Mononuclear cell (primary cell): ENCODE measurements at regions not wholly inside any gene's neighbourhood (a gene's known extent, or its start where the extent isn't known, plus 50 kb on each side); places are given as distances from the start of the nearest gene placed in this dataset.

Experiments
- H3K27me3 ChIP-seq: 2 replicates; pipeline ENCODE4 v1.6.0; 2011; ENCODE audit warnings: low read length, control low read depth; ENCODE audit not compliant: insufficient read depth
- H3K4me1 ChIP-seq: 2 replicates; pipeline ENCODE4 v1.5.1; 2011; ENCODE audit warnings: mild to moderate bottlenecking, low read length, control low read depth; ENCODE audit not compliant: insufficient read depth
- H3K4me3 ChIP-seq: 2 replicates; pipeline ENCODE4 v1.5.1; 2011; ENCODE audit warnings: mild to moderate bottlenecking, low read length, moderate library complexity
- H3K9me3 ChIP-seq: 2 replicates; pipeline ENCODE4 v1.5.1; 2011; ENCODE audit warnings: low read depth, mild to moderate bottlenecking, control low read depth, low read length

- Histone ChIP-seq H3K9me3 (no peaks in the 10 kb centered on the region), H3K4me3 (no peak overlapping the region), H3K27me3 (peaks cover 56% of the 10 kb centered on the region), H3K4me1 (no peaks in the 10 kb centered on the region)
Observed at GRCh38 chr6:166009385-166010031, 158.1 kb downstream of the TBXT start.

DNA sequence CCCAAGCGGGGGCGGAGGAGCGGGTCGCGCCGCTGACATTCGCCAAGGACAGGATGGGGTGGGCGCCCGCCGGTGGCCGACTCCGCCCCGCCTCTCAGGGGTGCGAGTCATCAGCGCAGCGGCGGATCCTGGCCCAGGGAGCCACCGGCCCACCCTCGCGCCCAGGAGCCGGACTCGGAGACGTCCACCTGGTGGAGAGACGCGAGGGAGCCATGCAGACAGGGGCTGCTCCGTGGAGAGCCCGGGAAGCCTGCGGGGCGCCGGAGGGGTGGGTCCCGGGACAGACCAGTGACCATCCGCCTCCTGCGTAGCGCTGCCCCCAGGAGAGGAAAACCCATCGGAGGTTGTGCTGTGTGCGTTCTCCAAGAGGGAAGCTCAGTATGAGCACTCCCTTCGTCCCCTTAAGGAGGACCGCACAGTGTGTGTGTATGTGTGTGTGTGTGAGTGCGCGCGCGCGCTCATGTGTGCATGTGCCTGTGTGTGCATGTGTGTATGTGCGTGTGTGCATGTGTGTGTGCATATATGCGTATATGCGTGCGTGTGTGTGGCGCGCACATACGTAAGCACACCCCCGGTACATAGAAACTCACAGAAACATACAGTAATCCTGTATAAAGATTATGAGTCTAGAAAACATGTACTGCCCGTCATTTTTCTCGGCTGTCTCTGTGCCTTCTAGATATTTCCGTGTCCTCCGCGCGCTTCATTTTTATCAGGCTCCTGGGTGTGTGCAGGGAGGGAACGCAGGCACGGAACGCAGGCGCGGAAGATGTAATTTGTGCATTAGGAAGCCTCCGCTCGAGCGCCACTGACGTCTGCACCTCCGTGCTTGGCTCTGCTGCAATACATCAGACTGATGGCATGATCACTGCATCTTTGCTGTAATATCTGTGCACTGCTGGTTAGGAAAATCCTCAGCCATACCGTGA lies 158.9 kb downstream of the TBXT start:
- peaks cover 57% of the 10 kb centered on the region for H3K27me3 ChIP-seq
- no peak overlapping the region for H3K4me3 ChIP-seq
- no peaks in the 10 kb centered on the region for H3K4me1 ChIP-seq
- H3K9me3 ChIP-seq, result no peaks in the 10 kb centered on the region

- no peaks in the 10 kb centered on the region for H3K9me3 ChIP-seq
- H3K4me3 ChIP-seq, result no peak overlapping the region
- H3K4me1 ChIP-seq, result no peaks in the 10 kb centered on the region
- H3K27me3 ChIP-seq, result peaks cover 57% of the 10 kb centered on the region
Observed at GRCh38 chr6:166007349-166008263, 160.0 kb downstream of the TBXT start.

DNA sequence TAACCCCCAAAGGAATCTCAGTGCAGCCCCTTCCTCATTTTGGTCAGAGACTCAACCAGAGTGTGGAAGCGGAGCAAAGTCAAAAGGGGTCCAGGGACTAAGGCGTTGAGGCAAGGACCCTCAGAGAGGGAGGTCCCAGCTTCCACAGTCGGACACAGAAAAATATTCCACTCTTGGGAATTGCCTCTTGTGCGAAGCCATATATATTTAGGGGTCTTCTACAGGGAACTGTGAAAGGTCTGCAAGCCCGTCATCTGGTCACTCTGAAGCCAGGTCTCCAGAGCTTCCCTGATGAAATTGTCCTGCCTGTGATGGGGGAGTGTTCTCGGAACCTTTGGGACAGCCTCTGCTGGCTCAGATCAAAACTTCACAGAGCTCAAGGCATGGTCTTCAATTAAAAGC lies 160.8 kb downstream of the TBXT start:
- Histone ChIP-seq H3K27me3 (peaks cover 57% of the 10 kb centered on the region), H3K9me3 (no peaks in the 10 kb centered on the region), H3K4me1 (no peaks in the 10 kb centered on the region), H3K4me3 (no peak overlapping the region)

GRCh38 chr6:166005944-166006899 lies 161.4 kb downstream of the TBXT start:
- Histone ChIP-seq H3K27me3 (peaks cover 57% of the 10 kb centered on the region), H3K4me3 (no peak overlapping the region), H3K4me1 (no peaks in the 10 kb centered on the region), H3K9me3 (no peaks in the 10 kb centered on the region)

- Histone ChIP-seq H3K9me3 (no peaks in the 10 kb centered on the region), H3K27me3 (peaks cover 54% of the 10 kb centered on the region), H3K4me1 (no peaks in the 10 kb centered on the region), H3K4me3 (no peak overlapping the region)
Observed at GRCh38 chr6:166005401-166005943, 162.2 kb downstream of the TBXT start.

GRCh38 chr6:166004876-166005275 lies 162.8 kb downstream of the TBXT start:
- Histone ChIP-seq H3K9me3 (no peaks in the 10 kb centered on the region), H3K4me3 (no peak overlapping the region), H3K4me1 (no peaks in the 10 kb centered on the region), H3K27me3 (peaks cover 48% of the 10 kb centered on the region)

DNA sequence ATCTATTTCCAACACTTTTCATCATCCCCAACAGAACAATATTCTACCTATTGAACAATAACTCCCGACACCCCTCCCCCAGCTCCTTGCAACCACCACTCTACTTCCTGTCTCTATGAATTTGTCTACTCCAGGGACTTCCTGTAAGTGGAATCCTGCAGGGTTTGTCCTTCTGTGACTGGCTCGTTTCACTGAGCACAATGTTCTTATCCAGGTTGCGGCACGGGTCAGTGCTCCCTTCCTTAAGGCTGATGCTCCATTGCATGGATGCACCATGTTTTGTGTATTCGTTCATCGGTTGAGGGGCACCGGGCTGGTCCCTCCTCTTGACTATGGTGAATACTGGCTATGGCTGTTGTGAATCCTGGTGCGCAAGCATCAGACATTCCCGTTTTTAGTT lies 163.2 kb downstream of the TBXT start:
- H3K4me3 ChIP-seq, result no peak overlapping the region
- H3K4me1 ChIP-seq, result no peaks in the 10 kb centered on the region
- H3K9me3 ChIP-seq, result no peaks in the 10 kb centered on the region
- H3K27me3 ChIP-seq, result peaks cover 44% of the 10 kb centered on the region

DNA sequence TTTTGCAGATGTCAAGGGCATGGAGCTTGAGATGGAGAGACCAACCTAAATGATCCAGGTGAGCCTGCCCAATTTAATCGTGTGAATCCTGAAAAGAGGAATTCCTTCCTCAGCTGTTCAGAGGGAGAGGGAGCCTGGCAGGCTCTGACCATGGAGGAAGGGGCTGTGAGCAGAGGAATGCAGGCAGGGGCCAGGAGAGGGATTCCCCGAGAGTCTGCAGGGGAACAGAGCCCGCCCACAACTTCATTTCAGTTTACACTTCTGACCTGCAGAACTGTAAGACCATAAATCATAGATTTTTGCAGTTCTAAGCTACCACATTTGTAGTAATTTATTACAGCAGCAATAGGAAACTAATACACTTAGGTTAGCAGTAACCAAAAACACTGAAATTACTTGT lies 164.1 kb downstream of the TBXT start:
- no peaks in the 10 kb centered on the region for H3K9me3 ChIP-seq
- H3K27me3 ChIP-seq, result peaks cover 36% of the 10 kb centered on the region
- H3K4me1 ChIP-seq, result no peaks in the 10 kb centered on the region
- no peak overlapping the region for H3K4me3 ChIP-seq

- Histone ChIP-seq H3K4me1 (no peaks in the 10 kb centered on the region), H3K4me3 (no peak overlapping the region), H3K27me3 (peaks cover 17% of the 10 kb centered on the region), H3K9me3 (no peaks in the 10 kb centered on the region)
Observed at GRCh38 chr6:166001359-166001758, 166.3 kb downstream of the TBXT start.

DNA sequence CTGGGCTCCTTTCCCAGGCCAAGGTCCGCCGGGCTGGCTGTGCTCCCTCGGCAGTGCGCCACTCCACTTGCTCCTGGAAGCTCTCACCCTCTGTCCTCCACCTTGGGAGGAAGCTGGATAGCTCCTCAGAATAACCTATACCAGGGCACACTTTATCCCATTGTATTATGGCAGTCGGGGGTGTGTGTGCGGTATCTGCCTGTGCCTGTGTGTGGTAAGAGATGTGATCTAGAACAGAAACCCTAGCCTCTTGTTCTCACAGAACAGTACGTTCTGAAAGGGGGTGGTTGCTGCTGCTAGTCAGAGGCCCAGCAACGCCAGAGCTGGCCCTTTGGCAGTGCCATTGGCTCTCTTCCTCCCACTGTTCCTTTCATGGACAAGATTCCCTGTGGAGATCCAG lies 168.4 kb downstream of the TBXT start:
- no peaks in the 10 kb centered on the region for H3K27me3 ChIP-seq
- H3K4me1 ChIP-seq, result no peaks in the 10 kb centered on the region
- H3K9me3 ChIP-seq, result no peaks in the 10 kb centered on the region
- H3K4me3 ChIP-seq, result no peak overlapping the region

DNA sequence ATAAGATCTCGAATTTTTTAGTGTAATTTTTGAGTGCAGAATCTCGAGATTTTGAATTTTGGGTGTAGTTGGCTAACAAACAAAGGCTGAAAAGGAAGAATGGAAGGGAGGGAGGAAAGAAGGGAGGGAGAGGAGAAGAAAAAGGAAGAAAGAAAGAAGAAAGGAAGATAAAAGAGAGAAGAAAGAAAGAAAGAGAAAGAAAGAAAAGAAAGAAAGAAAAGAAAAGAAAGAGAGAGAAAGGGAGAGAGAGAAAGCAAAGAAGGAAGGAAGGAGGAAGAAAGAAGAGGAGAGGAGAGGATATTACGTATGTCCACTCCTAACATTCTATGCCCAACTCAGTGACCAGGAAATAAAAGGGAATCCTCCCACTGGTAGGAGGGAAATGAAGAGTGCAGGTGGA lies 169.6 kb downstream of the TBXT start:
- Histone ChIP-seq H3K4me1 (no peaks in the 10 kb centered on the region), H3K9me3 (no peaks in the 10 kb centered on the region), H3K4me3 (no peak overlapping the region), H3K27me3 (no peaks in the 10 kb centered on the region)

DNA sequence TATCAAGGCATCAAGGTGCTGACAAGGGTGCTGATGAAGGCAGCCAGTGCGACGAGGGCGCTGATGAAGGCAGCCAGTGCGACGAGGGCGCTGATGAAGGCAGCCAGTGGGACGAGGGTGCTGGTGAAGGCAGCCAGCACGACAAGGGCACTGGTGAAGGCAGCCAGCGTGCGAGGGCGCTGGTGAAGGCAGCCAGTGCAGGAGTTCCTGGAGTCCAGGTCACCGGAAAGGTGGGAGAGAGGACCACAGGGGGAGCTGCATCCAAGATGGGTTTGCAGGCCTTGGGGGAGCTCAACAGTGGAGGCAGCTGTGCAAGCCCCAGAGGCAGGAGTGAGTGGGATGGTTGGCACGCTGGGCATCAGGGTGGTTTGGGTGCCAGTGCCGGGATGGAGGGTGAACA lies 176.3 kb downstream of the TBXT start:
- H3K4me3 ChIP-seq, result no peak overlapping the region
- no peaks in the 10 kb centered on the region for H3K9me3 ChIP-seq
- H3K4me1 ChIP-seq, result no peaks in the 10 kb centered on the region
- H3K27me3 ChIP-seq, result peaks cover 15% of the 10 kb centered on the region

- Histone ChIP-seq H3K9me3 (no peaks in the 10 kb centered on the region), H3K27me3 (peaks cover 15% of the 10 kb centered on the region), H3K4me3 (no peak overlapping the region), H3K4me1 (no peaks in the 10 kb centered on the region)
Observed at GRCh38 chr6:165990216-165990615, 177.4 kb downstream of the TBXT start.
